Caco-2 (cell line): ENCODE measurements at regions not wholly inside any gene's neighbourhood (a gene's known extent, or its start where the extent isn't known, plus 50 kb on each side); places are given as distances from the start of the nearest gene placed in this dataset.

ENCODE experiments used
- BruUV-seq: library from RNA; stranded (reverse); fragments of 400-500 nt; replicated peaks from 2 replicates; lab custom pipeline; 2021; lab: Mats Ljungman, UMichigan
- CTCF ChIA-PET: fragments of 300-600 bp; sonication (Branson Sonifier 250); formaldehyde crosslinking; loops from one replicate; lab custom pipeline; 2022; ENCODE audit warnings: antibody characterized with exemption; lab: Charles Lee
- POLR2A ChIA-PET: fragments of 300-600 bp; sonication (Branson Sonifier 250); formaldehyde crosslinking; loops from one replicate; lab custom pipeline; 2022; ENCODE audit warnings: antibody characterized with exemption; lab: Charles Lee
- DNase-seq, 2 experiments: peaks; one replicate each; pipeline versions ENCODE4 v3.0.0 to v3.0.0-alpha.2; 2020 to 2022
- H3K27me3 ChIP-seq: replicated peaks from 2 replicates; pipeline ENCODE4 v1.6.0; 2011; ENCODE audit warnings: low read length; ENCODE audit not compliant: control insufficient read depth, insufficient read depth
- H3K36me3 ChIP-seq: 2 replicates; pipeline ENCODE4 v1.5.1; 2011; ENCODE audit warnings: low read length; ENCODE audit not compliant: control insufficient read depth, insufficient read depth
- H3K4me1 ChIP-seq: fragments of 250-450 bp; sonication (Bioruptor Pico); 2 replicates; pipeline ENCODE4 v1.5.1; 2020; ENCODE audit warnings: mild to moderate bottlenecking
- H3K4me3 ChIP-seq: 2 replicates; pipeline ENCODE4 v1.5.1; 2011; ENCODE audit warnings: low read depth, mild to moderate bottlenecking, control low read depth, low read length
- H3K9me3 ChIP-seq: fragments of 250-450 bp; sonication (Bioruptor Pico); 2 replicates; pipeline ENCODE4 v1.5.1; 2020; ENCODE audit warnings: mild to moderate bottlenecking, moderate library complexity
- H3K27ac Mint-ChIP-seq: one replicate; pipeline ENCODE4 v1.8.0; 2022; ENCODE audit warnings: mixed read lengths; ENCODE audit not compliant: unreplicated experiment
- H3K27me3 Mint-ChIP-seq: one replicate; pipeline ENCODE4 v1.8.0; 2022; ENCODE audit warnings: mixed read lengths; ENCODE audit not compliant: insufficient read depth, unreplicated experiment
- H3K36me3 Mint-ChIP-seq: one replicate; pipeline ENCODE4 v1.8.0; 2022; ENCODE audit warnings: mild to moderate bottlenecking, mixed read lengths; ENCODE audit not compliant: insufficient read depth, unreplicated experiment
- H3K4me1 Mint-ChIP-seq: one replicate; pipeline ENCODE4 v1.8.0; 2022; ENCODE audit warnings: low read depth, mixed read lengths; ENCODE audit not compliant: unreplicated experiment
- H3K4me3 Mint-ChIP-seq: one replicate; pipeline ENCODE4 v1.8.0; 2022; ENCODE audit warnings: mild to moderate bottlenecking, moderate library complexity, mixed read lengths; ENCODE audit not compliant: unreplicated experiment
- H3K9me3 Mint-ChIP-seq: one replicate; pipeline ENCODE4 v1.8.0; 2022; ENCODE audit warnings: mixed read lengths; ENCODE audit not compliant: unreplicated experiment
- CTCF ChIP-seq, 2 experiments: fragments of 200-600 bp in 1 of 2; IDR thresholded peaks; 1 replicate in 1 of 2; 2 replicates in 1 of 2; pipeline versions ENCODE4 v1.5.1 to v1.8.0; 2011 to 2022; ENCODE audit warnings: antibody characterized with exemption in 1 of 2, control low read depth in 1 of 2, inconsistent platforms in 1 of 2, low read depth in 1 of 2, low read length in 1 of 2, mild to moderate bottlenecking in 1 of 2, moderate library complexity in 1 of 2; ENCODE audit not compliant: insufficient read depth in 1 of 2, severe bottlenecking in 1 of 2, unreplicated experiment in 1 of 2
- intact Hi-C: fragments of 100-400 bp; cut with micrococcal nuclease; formaldehyde crosslinking; loops from one replicate; pipeline ENCODE4 v1.10.0; 2022; ENCODE audit not compliant: unreplicated experiment

- no peaks in the 10 kb centered on the region for H3K27me3 ChIP-seq
- DNase-seq = no peak
- ChIA-PET POLR2A (no interaction called here), CTCF (no interaction called here)
- no peak for TF ChIP-seq CTCF (IDR thresholded peaks at IDR 0.05; ENCODE audit: insufficient read depth in 1 of 2, low read depth in 1 of 2, low read length in 1 of 2, severe bottlenecking in 1 of 2, unreplicated experiment in 1 of 2)
- no peaks in the 10 kb centered on the region for H3K36me3 ChIP-seq
- H3K4me3 Mint-ChIP-seq = no peak overlapping the region
- H3K36me3 Mint-ChIP-seq = peaks cover 6% of the 10 kb centered on the region
- intact Hi-C loops = no loop called here
- H3K4me1 ChIP-seq = peaks cover 31% of the 10 kb centered on the region
- peak overlapping the region; percentile 45 for H3K27ac Mint-ChIP-seq
- H3K9me3 Mint-ChIP-seq = no peaks in the 10 kb centered on the region
- H3K4me1 Mint-ChIP-seq = peaks cover 28% of the 10 kb centered on the region
- no peak overlapping the region for H3K4me3 ChIP-seq
- no peaks in the 10 kb centered on the region for H3K27me3 Mint-ChIP-seq
- no peaks in the 10 kb centered on the region for H3K9me3 ChIP-seq
- BruUV-seq = no TSS peak
These were observed 124.0 kb upstream of the SLC45A1 start for GRCh38 chr1:8193840-8194406.

GRCh38 chr1:8191474-8191873 lies 126.4 kb upstream of the SLC45A1 start:
- Mint-ChIP-seq H3K9me3 (no peaks in the 10 kb centered on the region), H3K4me1 (peaks cover 15% of the 10 kb centered on the region), H3K27me3 (no peaks in the 10 kb centered on the region), H3K36me3 (peaks cover 6% of the 10 kb centered on the region), H3K27ac (no peak overlapping the region), H3K4me3 (no peak overlapping the region)
- no peaks in the 10 kb centered on the region for H3K27me3 ChIP-seq
- CTCF ChIA-PET = no interaction called here
- BruUV-seq = no TSS peak
- H3K36me3 ChIP-seq = no peaks in the 10 kb centered on the region
- POLR2A ChIA-PET = no interaction called here
- intact Hi-C loops = no loop called here
- H3K9me3 ChIP-seq = no peaks in the 10 kb centered on the region
- TF ChIP-seq CTCF (IDR thresholded peaks at IDR 0.05; ENCODE audit: insufficient read depth in 1 of 2, low read depth in 1 of 2, low read length in 1 of 2, severe bottlenecking in 1 of 2, unreplicated experiment in 1 of 2) = no peak
- H3K4me1 ChIP-seq = peaks cover 18% of the 10 kb centered on the region
- no peak for DNase-seq
- no peak overlapping the region for H3K4me3 ChIP-seq

GRCh38 chr1:8189931-8190483 lies 127.9 kb upstream of the SLC45A1 start:
- no peak for TF ChIP-seq CTCF (IDR thresholded peaks at IDR 0.05; ENCODE audit: insufficient read depth in 1 of 2, low read depth in 1 of 2, low read length in 1 of 2, severe bottlenecking in 1 of 2, unreplicated experiment in 1 of 2)
- no peak overlapping the region for H3K4me3 ChIP-seq
- no TSS peak for BruUV-seq
- Mint-ChIP-seq H3K27me3 (no peaks in the 10 kb centered on the region), H3K4me1 (peaks cover 13% of the 10 kb centered on the region), H3K27ac (no peak overlapping the region), H3K9me3 (no peaks in the 10 kb centered on the region), H3K36me3 (peaks cover 6% of the 10 kb centered on the region), H3K4me3 (no peak overlapping the region)
- ChIA-PET POLR2A (no interaction called here), CTCF (interaction anchor here (0.5 to 0.6 kb wide), 2 partner anchors 49 to 122 kb away, joined by 3 to 7 read pairs; no protein-coding TSS in a partner anchor)
- no peaks in the 10 kb centered on the region for H3K36me3 ChIP-seq
- H3K27me3 ChIP-seq = no peaks in the 10 kb centered on the region
- intact Hi-C loops = loop anchor here (10.0 kb wide), 1 partner anchor 125 kb away; the partner anchor contains the start of gene SLC45A1
- DNase-seq = peak; percentile 30 to 42
- H3K4me1 ChIP-seq = peaks cover 16% of the 10 kb centered on the region
- H3K9me3 ChIP-seq = no peaks in the 10 kb centered on the region
